Mesothelial cell of epicardium (in vitro differentiated cells): ENCODE measurements at regions not wholly inside any gene's neighbourhood (a gene's known extent, or its start where the extent isn't known, plus 50 kb on each side); places are given as distances from the start of the nearest gene placed in this dataset.
A peak's percentile ranks its signal among the peaks of the same experiment; 100 is the strongest.

Experiments used
- DNase-seq, 2 experiments: peaks; one replicate each; pipeline ENCODE4 v3.0.0; 2021; ENCODE audit warnings: low spot score in 2 of 2; ENCODE audit not compliant: unreplicated experiment in 2 of 2
- H3K27ac Mint-ChIP-seq: 2 replicates; pipeline ENCODE4 v1.8.0; 2021; ENCODE audit warnings: mixed read lengths
- H3K27me3 Mint-ChIP-seq: 2 replicates; pipeline ENCODE4 v1.8.0; 2021; ENCODE audit warnings: low read depth, mixed read lengths
- H3K36me3 Mint-ChIP-seq: 2 replicates; pipeline ENCODE4 v1.8.0; 2021; ENCODE audit warnings: mixed read lengths
- H3K4me1 Mint-ChIP-seq: 2 replicates; pipeline ENCODE4 v1.8.0; 2021; ENCODE audit warnings: mixed read lengths
- H3K4me3 Mint-ChIP-seq: 2 replicates; pipeline ENCODE4 v1.8.0; 2021; ENCODE audit warnings: mild to moderate bottlenecking, moderate library complexity, mixed read lengths
- H3K9me3 Mint-ChIP-seq: 2 replicates; pipeline ENCODE4 v1.8.0; 2021; ENCODE audit warnings: mixed read lengths
- CTCF ChIP-seq: fragments of 200-600 bp; sonication (generic); IDR thresholded peaks from one replicate; pipeline ENCODE4 v1.5.0; 2021; ENCODE audit warnings: antibody characterized with exemption; ENCODE audit not compliant: unreplicated experiment

- H3K4me1 Mint-ChIP-seq, result peaks cover 33% of the 10 kb centered on the region
- no peak overlapping the region for H3K4me3 Mint-ChIP-seq
- peaks cover 8% of the 10 kb centered on the region for H3K9me3 Mint-ChIP-seq
- peak overlapping the region; percentile 43 for H3K27ac Mint-ChIP-seq
- DNase-seq, result no peak
- peaks cover 3% of the 10 kb centered on the region for H3K36me3 Mint-ChIP-seq
- TF ChIP-seq CTCF, result no peak
- no peaks in the 10 kb centered on the region for H3K27me3 Mint-ChIP-seq
Observed at GRCh38 chr2:217001740-217002139, 141.9 kb upstream of the TNP1 start.

GRCh38 chr2:217000406-217000805, 140.5 kb upstream of the TNP1 start:
- Mint-ChIP-seq H3K27ac (no peak overlapping the region), H3K36me3 (peaks cover 3% of the 10 kb centered on the region), H3K4me1 (peaks cover 21% of the 10 kb centered on the region), H3K4me3 (no peak overlapping the region), H3K9me3 (peaks cover 8% of the 10 kb centered on the region), H3K27me3 (no peaks in the 10 kb centered on the region)
- no peak for TF ChIP-seq CTCF
- no peak for DNase-seq

- no peak overlapping the region for H3K27ac Mint-ChIP-seq
- peaks cover 3% of the 10 kb centered on the region for H3K9me3 Mint-ChIP-seq
- no peak for TF ChIP-seq CTCF
- H3K4me1 Mint-ChIP-seq, result peaks cover 16% of the 10 kb centered on the region
- H3K36me3 Mint-ChIP-seq, result no peaks in the 10 kb centered on the region
- no peak overlapping the region for H3K4me3 Mint-ChIP-seq
- H3K27me3 Mint-ChIP-seq, result no peaks in the 10 kb centered on the region
- DNase-seq, result no peak
Observed at GRCh38 chr2:216996279-216996845, 136.5 kb upstream of the TNP1 start.

GRCh38 chr2:216994353-216994854, 134.5 kb upstream of the TNP1 start:
- no peak overlapping the region for H3K4me3 Mint-ChIP-seq
- H3K9me3 Mint-ChIP-seq, result peaks cover 12% of the 10 kb centered on the region
- H3K4me1 Mint-ChIP-seq, result peaks cover 24% of the 10 kb centered on the region
- H3K27ac Mint-ChIP-seq, result no peak overlapping the region
- no peaks in the 10 kb centered on the region for H3K27me3 Mint-ChIP-seq
- DNase-seq, result no peak
- no peaks in the 10 kb centered on the region for H3K36me3 Mint-ChIP-seq
- no peak for TF ChIP-seq CTCF

GRCh38 chr2:216992056-216992675, 132.3 kb upstream of the TNP1 start:
- H3K4me1 Mint-ChIP-seq, result peaks cover 24% of the 10 kb centered on the region
- H3K27me3 Mint-ChIP-seq, result no peaks in the 10 kb centered on the region
- H3K4me3 Mint-ChIP-seq, result no peak overlapping the region
- peak overlapping the region; percentile 81 for H3K27ac Mint-ChIP-seq
- peaks cover 14% of the 10 kb centered on the region for H3K9me3 Mint-ChIP-seq
- DNase-seq, result no peak
- TF ChIP-seq CTCF, result no peak
- H3K36me3 Mint-ChIP-seq, result no peaks in the 10 kb centered on the region
